Transverse colon (tissue), 4 donors: ENCODE measurements at regions not wholly inside any gene's neighbourhood (a gene's known extent, or its start where the extent isn't known, plus 50 kb on each side); places are given as distances from the start of the nearest gene placed in this dataset.

Experiments
- DNase-seq: peaks from one replicate; pipeline ENCODE4 v3.0.0-alpha.2; 2019
- H3K27ac ChIP-seq, 4 donors: fragments of 200-600 bp; sonication (generic); 2 replicates each; pipeline ENCODE4 v1.5.1; 2016 to 2018; ENCODE audit warnings: inconsistent platforms in 4 of 4
- H3K27me3 ChIP-seq: fragments of 200-600 bp; sonication (generic); 2 replicates; pipeline ENCODE4 v1.5.1; 2017; ENCODE audit warnings: inconsistent platforms
- H3K36me3 ChIP-seq, 4 donors: fragments of 200-600 bp; sonication (generic); 2 replicates each; pipeline ENCODE4 v1.5.1; 2017 to 2019; ENCODE audit warnings: inconsistent platforms in 4 of 4
- H3K4me1 ChIP-seq, 4 donors: fragments of 200-600 bp; sonication (generic); 2 replicates each; pipeline ENCODE4 v1.5.1; 2017 to 2020; ENCODE audit warnings: inconsistent platforms in 4 of 4
- H3K4me3 ChIP-seq, 4 donors: fragments of 200-600 bp; sonication (generic); 1 replicate in 1 of 4; 2 replicates in 3 of 4; pipeline versions ENCODE4 v1.5.1 to v1.6.1; 2017 to 2019; ENCODE audit warnings: inconsistent platforms in 4 of 4
- H3K9me3 ChIP-seq, 2 donors: fragments of 200-600 bp; sonication (generic); 2 replicates each; pipeline ENCODE4 v1.5.1; 2017 to 2019; ENCODE audit warnings: inconsistent platforms in 2 of 2
- EP300 ChIP-seq: sonication (generic); formaldehyde crosslinking; IDR thresholded peaks from one replicate; pipeline ENCODE4 v1.6.1; 2017; ENCODE audit warnings: antibody characterized with exemption, low read depth
- POLR2A ChIP-seq: fragments of 450-650 bp; IDR thresholded peaks from one replicate; pipeline ENCODE4 v1.6.1; 2016; ENCODE audit warnings: antibody characterized with exemption, mild to moderate bottlenecking, moderate library complexity
- POLR2AphosphoS5 ChIP-seq, 3 donors: sonication (generic); formaldehyde crosslinking; IDR thresholded peaks; one replicate each; pipeline ENCODE4 v1.6.1; 2016; ENCODE audit warnings: antibody characterized with exemption in 3 of 3
- WGBS, 2 donors: methylation state at CpG; one replicate each; pipeline ENCODE4 v1.1.5; 2018; ENCODE audit warnings: low coverage in 1 of 2; 5-methylcytosine and 5-hydroxymethylcytosine counted together
- in situ Hi-C, 4 donors: fragments of 200-750 bp; cut with MboI; loops; one replicate each; pipeline versions ENCODE4 v1.15.0 to v1.15.1; 2017; ENCODE audit warnings: low sequenced_read_pairs in 3 of 4, low pct_ligation_motif_present in 1 of 4, low pct_unique_long_range_greater_than_20kb in 1 of 4
- intact Hi-C: fragments of 100-400 bp; cut with DNase I; formaldehyde crosslinking; loops from one replicate; pipeline ENCODE4 v1.15.1; 2023; ENCODE audit warnings: low total_unique reads
- TF ChIP-seq, protein P1 (sequence below), 5 experiments: fragments of 200-600 bp in 3 of 5; fragments of 450-650 bp in 2 of 5; sonication (generic) in 3 of 5; IDR thresholded peaks; 1 replicate in 2 of 5; 2 replicates in 3 of 5; pipeline ENCODE4 v1.5.1; 2016 to 2017; ENCODE audit warnings: antibody characterized with exemption in 5 of 5, inconsistent platforms in 3 of 5, mild to moderate bottlenecking in 2 of 5, moderate library complexity in 1 of 5

DNA sequence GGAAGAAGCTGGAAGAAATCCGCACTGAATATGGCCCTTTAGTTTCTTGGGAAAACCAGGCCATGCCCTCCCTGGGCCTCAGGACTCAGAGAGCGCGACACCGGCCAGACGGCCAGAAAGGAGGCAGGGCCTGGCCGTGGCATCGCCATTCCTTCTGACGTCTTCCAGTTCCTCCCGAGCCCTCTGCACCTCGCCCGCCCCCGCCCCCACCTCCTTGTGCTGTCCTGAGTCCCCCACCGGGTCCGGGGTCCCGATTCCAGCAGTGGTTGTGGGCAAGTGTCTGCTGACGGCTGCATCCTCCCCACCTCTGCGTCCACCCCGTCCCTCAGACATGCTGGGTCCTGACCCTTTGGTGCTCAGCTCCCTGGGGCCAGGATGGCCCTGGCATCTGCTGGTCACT lies 312.1 kb upstream of the SHH start:
- in situ Hi-C loops (no loop called here), intact Hi-C loops (no loop called here)
- Histone ChIP-seq H3K4me3 (no peak overlapping the region), H3K27me3 (no peaks in the 10 kb centered on the region), H3K36me3 (no peaks in the 10 kb centered on the region), H3K27ac (no peak overlapping the region), H3K4me1 (no peaks in the 10 kb centered on the region), H3K9me3 (no peaks in the 10 kb centered on the region)
- WGBS, 2 donors: 76% methylated on average over 12 of the region's 18 CpGs; no CpG with 5 or more reads in 1 of the 2 donors
- TF ChIP-seq, protein P1, sequence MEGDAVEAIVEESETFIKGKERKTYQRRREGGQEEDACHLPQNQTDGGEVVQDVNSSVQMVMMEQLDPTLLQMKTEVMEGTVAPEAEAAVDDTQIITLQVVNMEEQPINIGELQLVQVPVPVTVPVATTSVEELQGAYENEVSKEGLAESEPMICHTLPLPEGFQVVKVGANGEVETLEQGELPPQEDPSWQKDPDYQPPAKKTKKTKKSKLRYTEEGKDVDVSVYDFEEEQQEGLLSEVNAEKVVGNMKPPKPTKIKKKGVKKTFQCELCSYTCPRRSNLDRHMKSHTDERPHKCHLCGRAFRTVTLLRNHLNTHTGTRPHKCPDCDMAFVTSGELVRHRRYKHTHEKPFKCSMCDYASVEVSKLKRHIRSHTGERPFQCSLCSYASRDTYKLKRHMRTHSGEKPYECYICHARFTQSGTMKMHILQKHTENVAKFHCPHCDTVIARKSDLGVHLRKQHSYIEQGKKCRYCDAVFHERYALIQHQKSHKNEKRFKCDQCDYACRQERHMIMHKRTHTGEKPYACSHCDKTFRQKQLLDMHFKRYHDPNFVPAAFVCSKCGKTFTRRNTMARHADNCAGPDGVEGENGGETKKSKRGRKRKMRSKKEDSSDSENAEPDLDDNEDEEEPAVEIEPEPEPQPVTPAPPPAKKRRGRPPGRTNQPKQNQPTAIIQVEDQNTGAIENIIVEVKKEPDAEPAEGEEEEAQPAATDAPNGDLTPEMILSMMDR (IDR thresholded peaks at IDR 0.05): no peak
- TF ChIP-seq POLR2A: no peak
- no peak for TF ChIP-seq EP300
- DNase-seq: no peak

GRCh38 chr7:156123362-156123761 lies 311.1 kb upstream of the SHH start:
- H3K4me3 ChIP-seq: no peak overlapping the region
- H3K27ac ChIP-seq: no peak overlapping the region
- no peak for DNase-seq
- H3K27me3 ChIP-seq: no peaks in the 10 kb centered on the region
- no peaks in the 10 kb centered on the region for H3K9me3 ChIP-seq
- TF ChIP-seq POLR2AphosphoS5 (IDR thresholded peaks at IDR 0.05) (no peak), POLR2A (no peak), EP300 (no peak)
- TF ChIP-seq, protein P1 (IDR thresholded peaks at IDR 0.05): no peak
- WGBS, 2 donors: 92 to 94% methylated on average over 7 to 25 of the region's 25 CpGs
- H3K36me3 ChIP-seq: no peaks in the 10 kb centered on the region
- intact Hi-C loops: no loop called here
- in situ Hi-C loops: no loop called here
- no peaks in the 10 kb centered on the region for H3K4me1 ChIP-seq

- no peak overlapping the region for H3K27ac ChIP-seq
- WGBS, 2 donors: 87 to 96% methylated on average over 9 to 23 of the region's 23 CpGs
- no peak for TF ChIP-seq POLR2A
- in situ Hi-C loops: no loop called here
- H3K36me3 ChIP-seq: no peaks in the 10 kb centered on the region
- H3K27me3 ChIP-seq: no peaks in the 10 kb centered on the region
- intact Hi-C loops: no loop called here
- H3K4me1 ChIP-seq: no peaks in the 10 kb centered on the region
- H3K9me3 ChIP-seq: no peaks in the 10 kb centered on the region
- H3K4me3 ChIP-seq: no peak overlapping the region
- no peak for DNase-seq
Measured at GRCh38 chr7:156122752-156123354, 310.6 kb upstream of the SHH start.

DNA sequence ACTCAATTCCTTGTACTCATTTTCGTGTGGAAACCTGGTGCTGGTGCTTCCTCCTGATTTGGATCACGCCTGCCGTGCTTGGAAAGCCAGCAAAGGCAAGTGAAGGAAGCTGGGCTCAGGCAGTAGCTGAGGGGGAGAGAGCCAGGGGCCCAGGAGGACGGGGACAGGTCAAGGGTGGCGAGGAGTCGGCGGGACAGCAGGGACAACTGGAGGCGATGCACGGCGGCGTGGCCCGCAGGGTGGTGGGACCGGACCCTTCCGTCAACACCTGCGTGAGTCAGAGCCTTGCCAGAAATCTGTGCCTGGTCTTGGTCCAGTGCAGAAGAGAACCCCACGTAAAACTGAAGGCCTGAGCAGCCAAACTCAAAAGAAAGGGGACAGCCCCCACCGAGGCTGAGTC lies 309.7 kb upstream of the SHH start:
- TF ChIP-seq POLR2AphosphoS5 (IDR thresholded peaks at IDR 0.05) (no peak), EP300 (no peak), POLR2A (no peak)
- TF ChIP-seq, protein P1 (IDR thresholded peaks at IDR 0.05): no peak
- Histone ChIP-seq H3K9me3 (no peaks in the 10 kb centered on the region), H3K4me3 (no peak overlapping the region), H3K27me3 (no peaks in the 10 kb centered on the region), H3K4me1 (no peaks in the 10 kb centered on the region), H3K27ac (no peak overlapping the region), H3K36me3 (no peaks in the 10 kb centered on the region)
- DNase-seq: no peak
- 83% methylated on average over 17 of the region's 17 CpGs; no CpG with 5 or more reads in 1 of the 2 donors for WGBS, 2 donors
- intact Hi-C loops: no loop called here
- in situ Hi-C loops: no loop called here

DNA sequence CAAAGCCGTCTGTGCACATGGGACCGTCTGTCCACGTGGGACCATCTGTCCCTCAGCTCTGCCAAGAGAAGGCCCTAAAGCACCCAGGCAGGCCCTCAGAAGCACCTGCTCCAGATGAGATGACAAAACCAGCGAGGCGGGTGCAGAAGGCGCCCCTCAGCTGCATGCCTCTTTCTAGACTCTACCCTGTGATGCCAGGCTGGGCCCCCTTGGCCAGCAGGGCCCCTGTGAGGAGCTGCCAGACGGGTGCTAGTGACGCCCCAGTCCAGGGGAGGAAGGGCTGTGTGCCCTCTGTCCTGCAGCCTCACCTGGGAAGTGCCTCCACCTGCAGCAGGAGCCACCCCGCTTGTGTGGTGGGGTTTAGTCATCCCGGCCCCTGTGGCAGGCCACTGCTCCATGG lies 309.2 kb upstream of the SHH start:
- Histone ChIP-seq H3K4me1 (no peaks in the 10 kb centered on the region), H3K4me3 (no peak overlapping the region), H3K36me3 (no peaks in the 10 kb centered on the region), H3K27ac (no peak overlapping the region), H3K9me3 (no peaks in the 10 kb centered on the region), H3K27me3 (no peaks in the 10 kb centered on the region)
- TF ChIP-seq POLR2A (no peak), EP300 (no peak), POLR2AphosphoS5 (IDR thresholded peaks at IDR 0.05) (no peak)
- TF ChIP-seq, protein P1 (IDR thresholded peaks at IDR 0.05): no peak
- DNase-seq: no peak
- WGBS, 2 donors: 70 to 86% methylated on average over 2 to 8 of the region's 10 CpGs
- in situ Hi-C loops (no loop called here), intact Hi-C loops (no loop called here)
